Neural cell (in vitro differentiated cells): ENCODE measurements at regions not wholly inside any gene's neighbourhood (a gene's known extent, or its start where the extent isn't known, plus 50 kb on each side); places are given as distances from the start of the nearest gene placed in this dataset.

ENCODE experiments used
- H2AFZ ChIP-seq: fragments of 200-600, 300-800 bp; sonication (generic), shearing (Covaris generic); 2 replicates; pipeline ENCODE4 v1.6.0; 2014; ENCODE audit warnings: low read depth, mild to moderate bottlenecking, antibody characterized with exemption, low read length, moderate library complexity
- H3F3A ChIP-seq: fragments of 200-600 bp; shearing (Covaris generic); 2 replicates; pipeline ENCODE4 v1.6.1; 2016; ENCODE audit warnings: mild to moderate bottlenecking, moderate library complexity, mixed read lengths, antibody characterized with exemption, low read length; ENCODE audit not compliant: insufficient read depth, poor library complexity, severe bottlenecking
- H3K27ac ChIP-seq: fragments of 200-600, 300-800 bp; sonication (generic), shearing (Covaris generic); 2 replicates; pipeline ENCODE4 v1.5.1; 2014; ENCODE audit warnings: mild to moderate bottlenecking, low read length, moderate library complexity
- H3K27me3 ChIP-seq: fragments of 300-800, 200-600 bp; sonication (generic), shearing (Covaris generic); 2 replicates; pipeline ENCODE4 v1.6.0; 2014; ENCODE audit warnings: mild to moderate bottlenecking, low read depth, low read length, moderate library complexity; ENCODE audit not compliant: insufficient read depth
- H3K36me3 ChIP-seq: fragments of 300-800, 200-600 bp; sonication (generic), shearing (Covaris generic); 2 replicates; pipeline ENCODE4 v1.5.1; 2014; ENCODE audit warnings: mild to moderate bottlenecking, antibody characterized with exemption, low read length, moderate library complexity; ENCODE audit not compliant: insufficient read depth
- H3K4me2 ChIP-seq: fragments of 300-800, 200-600 bp; sonication (generic), shearing (Covaris generic); 2 replicates; pipeline ENCODE4 v1.6.0; 2014; ENCODE audit warnings: mild to moderate bottlenecking, low read length
- H3K4me3 ChIP-seq: fragments of 300-800, 200-600 bp; sonication (generic), shearing (Covaris generic); 2 replicates; pipeline ENCODE4 v1.5.1; 2014; ENCODE audit warnings: mild to moderate bottlenecking, low read length, moderate library complexity
- H3K79me2 ChIP-seq: fragments of 200-600 bp; shearing (Covaris generic); replicated peaks from 2 replicates; pipeline ENCODE4 v1.6.0; 2014; ENCODE audit warnings: mild to moderate bottlenecking, low read length, moderate library complexity; ENCODE audit not compliant: insufficient read depth
- H3K9ac ChIP-seq: fragments of 300-800, 200-600 bp; sonication (generic), shearing (Covaris generic); 2 replicates; pipeline ENCODE4 v1.6.1; 2016; ENCODE audit warnings: mild to moderate bottlenecking, low read length, mixed read lengths
- H3K9me2 ChIP-seq: fragments of 200-600 bp; shearing (Covaris generic); 2 replicates; pipeline ENCODE4 v1.6.1; 2016; ENCODE audit warnings: mild to moderate bottlenecking, low read length, mixed read lengths; ENCODE audit not compliant: insufficient read depth
- H3K9me3 ChIP-seq: fragments of 200-600, 300-800 bp; sonication (generic), shearing (Covaris generic); 2 replicates; pipeline ENCODE4 v1.6.1; 2016; ENCODE audit warnings: mild to moderate bottlenecking, mixed run types, low read length, moderate library complexity, mixed read lengths
- H4K20me1 ChIP-seq: fragments of 200-600 bp; shearing (Covaris generic); 2 replicates; pipeline ENCODE4 v1.6.1; 2016; ENCODE audit warnings: mild to moderate bottlenecking, mixed run types; ENCODE audit not compliant: insufficient read depth
- CTCF ChIP-seq: fragments of 450-650 bp; IDR thresholded peaks from 2 replicates; pipeline ENCODE4 v1.5.1; 2014; ENCODE audit warnings: antibody characterized with exemption, mild to moderate bottlenecking, moderate library complexity; ENCODE audit not compliant: poor library complexity, severe bottlenecking
- EP300 ChIP-seq: fragments of 450-650 bp; conservative IDR thresholded peaks from 2 replicates; pipeline ENCODE4 v1.6.1; 2014; ENCODE audit warnings: antibody characterized with exemption, mild to moderate bottlenecking, moderate library complexity; ENCODE audit not compliant: poor library complexity, severe bottlenecking
- EZH2 ChIP-seq: fragments of 200-600, 300-800 bp; shearing (Covaris generic), sonication (generic); IDR thresholded peaks from 2 replicates; pipeline ENCODE4 v1.6.1; 2014; ENCODE audit warnings: antibody characterized with exemption, low read length, borderline replicate concordance, mild to moderate bottlenecking; ENCODE audit not compliant: insufficient read depth, poor library complexity, severe bottlenecking
- MXI1 ChIP-seq: fragments of 450-650 bp; conservative IDR thresholded peaks from 2 replicates; pipeline ENCODE4 v1.6.1; 2014; ENCODE audit warnings: antibody characterized with exemption, mild to moderate bottlenecking; ENCODE audit not compliant: poor library complexity, severe bottlenecking
- POLR2AphosphoS5 ChIP-seq: IDR thresholded peaks from 2 replicates; pipeline ENCODE4 v1.6.1; 2012
- RAD21 ChIP-seq: fragments of 450-650 bp; conservative IDR thresholded peaks from 2 replicates; pipeline ENCODE4 v1.6.1; 2014; ENCODE audit warnings: antibody characterized with exemption, mild to moderate bottlenecking, moderate library complexity
- REST ChIP-seq: IDR thresholded peaks from 2 replicates; pipeline ENCODE4 v1.6.1; 2012; ENCODE audit warnings: borderline replicate concordance
- SMC3 ChIP-seq: fragments of 450-650 bp; conservative IDR thresholded peaks from 2 replicates; pipeline ENCODE4 v1.6.1; 2014; ENCODE audit warnings: antibody characterized with exemption, mild to moderate bottlenecking, moderate library complexity; ENCODE audit not compliant: poor library complexity
- TAF1 ChIP-seq: IDR thresholded peaks from 2 replicates; pipeline ENCODE4 v1.6.1; 2012; ENCODE audit warnings: low read depth

GRCh38 chr5:157990583-157991181 is 131.7 kb upstream of the CLINT1 start:
- Histone ChIP-seq H3K36me3 (no peaks in the 10 kb centered on the region), H3K79me2 (no peaks in the 10 kb centered on the region), H3K4me3 (no peak overlapping the region), H3K27me3 (no peaks in the 10 kb centered on the region), H3K4me2 (no peak overlapping the region), H3K27ac (no peak overlapping the region), H3K9me3 (no peaks in the 10 kb centered on the region), H4K20me1 (no peaks in the 10 kb centered on the region), H2AFZ (no peak overlapping the region), H3K9me2 (no peaks in the 10 kb centered on the region), H3K9ac (no peak overlapping the region), H3F3A (no peaks in the 10 kb centered on the region)
- TF ChIP-seq POLR2AphosphoS5: no peak
- TF ChIP-seq SMC3: no peak
- TF ChIP-seq EP300: no peak
- no peak for TF ChIP-seq RAD21
- no peak for TF ChIP-seq REST
- no peak for TF ChIP-seq CTCF
- no peak for TF ChIP-seq TAF1
- TF ChIP-seq EZH2: no peak
- TF ChIP-seq MXI1: no peak

- no peak for TF ChIP-seq MXI1
- TF ChIP-seq POLR2AphosphoS5: no peak
- TF ChIP-seq REST: no peak
- no peak for TF ChIP-seq EP300
- no peak for TF ChIP-seq EZH2
- no peak for TF ChIP-seq SMC3
- no peak for TF ChIP-seq RAD21
- TF ChIP-seq TAF1: no peak
- TF ChIP-seq CTCF: no peak
- Histone ChIP-seq H4K20me1 (no peaks in the 10 kb centered on the region), H3F3A (no peaks in the 10 kb centered on the region), H3K9ac (no peak overlapping the region), H3K27me3 (no peaks in the 10 kb centered on the region), H3K4me3 (no peak overlapping the region), H2AFZ (no peak overlapping the region), H3K9me3 (no peaks in the 10 kb centered on the region), H3K27ac (no peak overlapping the region), H3K79me2 (no peaks in the 10 kb centered on the region), H3K4me2 (no peak overlapping the region), H3K36me3 (no peaks in the 10 kb centered on the region), H3K9me2 (no peaks in the 10 kb centered on the region)
Measured at GRCh38 chr5:157989296-157989695, 130.4 kb upstream of the CLINT1 start.
